RPMI7951 (cell line): ENCODE measurements at regions not wholly inside any gene's neighbourhood (a gene's known extent, or its start where the extent isn't known, plus 50 kb on each side); places are given as distances from the start of the nearest gene placed in this dataset.
"Not testable (repeated sequence)": the region's sequence is repeated elsewhere in the genome, so short reads cannot be mapped to it uniquely, and the experiment has no call there.

ENCODE experiments used
- DNase-seq: peaks from one replicate; pipeline ENCODE4 v3.0.0-alpha.2; 2012; ENCODE audit warnings: low read depth

- DNase-seq = no peak
These were observed 322.7 kb upstream of the SEMA6A start for GRCh38 chr5:116897291-116897690.

DNA sequence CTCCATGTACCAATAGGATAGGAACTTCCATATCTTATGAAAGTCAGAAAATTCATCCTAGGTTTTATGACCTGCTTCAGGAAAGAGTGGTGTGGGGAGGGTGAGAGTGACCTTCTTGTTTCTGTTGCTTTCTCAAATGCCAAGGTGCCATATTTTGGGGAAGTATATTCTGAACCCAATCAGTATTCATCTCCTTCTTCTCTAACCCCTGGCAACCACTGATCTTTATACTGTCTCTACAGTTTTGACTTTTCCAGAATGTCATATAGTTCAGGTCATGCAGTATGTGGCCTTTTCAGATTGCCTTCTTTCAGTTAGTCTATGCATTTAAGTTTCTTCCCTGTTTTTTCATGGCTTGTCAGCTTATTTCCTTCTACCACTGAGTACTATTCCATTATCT, 321.4 kb upstream of the SEMA6A start:
- DNase-seq = no peak

DNA sequence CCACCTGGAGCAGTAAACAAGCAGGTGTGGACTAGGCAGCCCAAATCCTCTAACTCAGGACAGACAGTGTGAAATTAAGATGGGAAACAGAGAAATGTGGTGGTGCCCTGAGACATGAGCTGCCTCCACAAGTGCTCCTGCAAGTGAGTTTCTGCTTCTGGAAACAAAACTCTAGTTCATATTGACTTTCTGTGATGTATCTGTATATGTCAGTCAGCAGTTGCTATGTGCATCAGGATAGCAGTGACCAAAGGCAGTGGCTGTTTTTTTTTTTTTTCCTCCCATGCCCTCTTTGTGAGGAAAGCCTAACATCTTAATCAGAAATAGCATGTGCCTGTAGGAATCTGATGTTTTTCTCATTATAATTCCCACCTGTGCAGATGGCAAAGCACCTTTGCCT, 318.4 kb upstream of the SEMA6A start:
- DNase-seq = no peak

GRCh38 chr5:116887104-116887503, 312.5 kb upstream of the SEMA6A start:
- no peak for DNase-seq

GRCh38 chr5:116885825-116886224, 311.2 kb upstream of the SEMA6A start:
- no peak for DNase-seq

- no peak for DNase-seq
These were observed 309.3 kb upstream of the SEMA6A start for GRCh38 chr5:116883875-116884274.

DNA sequence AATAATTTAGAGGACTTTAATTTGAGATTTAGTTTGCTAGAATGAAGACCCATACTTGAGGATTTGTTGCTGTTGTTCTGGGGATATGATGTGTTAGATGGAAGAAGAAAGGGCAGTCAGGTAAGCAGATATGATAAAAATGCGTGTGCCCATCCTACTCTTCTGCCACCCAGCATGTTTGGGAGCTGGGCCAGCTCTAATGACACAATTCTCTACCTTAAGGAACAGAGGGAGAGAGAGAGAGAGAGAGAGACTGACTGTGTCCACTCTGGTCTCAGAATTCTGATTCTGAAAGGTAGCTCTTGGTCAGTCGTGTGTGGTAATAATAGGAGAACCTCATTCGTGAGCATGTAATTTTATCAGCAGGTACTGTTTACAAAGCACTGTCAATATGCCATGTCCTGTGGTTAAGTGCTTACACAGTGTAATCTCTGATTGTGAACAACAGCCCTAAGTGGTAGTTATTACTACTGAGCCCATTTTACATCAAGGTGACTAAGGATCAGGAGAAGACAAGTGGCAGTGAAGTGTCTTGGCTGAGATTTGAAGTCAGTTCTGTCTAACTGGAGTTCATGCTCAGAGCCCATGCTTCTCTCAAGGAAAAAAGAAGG, 307.4 kb upstream of the SEMA6A start:
- no peak for DNase-seq

GRCh38 chr5:116880601-116881000, 306.0 kb upstream of the SEMA6A start:
- DNase-seq = no peak

GRCh38 chr5:116880150-116880549, 305.5 kb upstream of the SEMA6A start:
- no peak for DNase-seq

DNA sequence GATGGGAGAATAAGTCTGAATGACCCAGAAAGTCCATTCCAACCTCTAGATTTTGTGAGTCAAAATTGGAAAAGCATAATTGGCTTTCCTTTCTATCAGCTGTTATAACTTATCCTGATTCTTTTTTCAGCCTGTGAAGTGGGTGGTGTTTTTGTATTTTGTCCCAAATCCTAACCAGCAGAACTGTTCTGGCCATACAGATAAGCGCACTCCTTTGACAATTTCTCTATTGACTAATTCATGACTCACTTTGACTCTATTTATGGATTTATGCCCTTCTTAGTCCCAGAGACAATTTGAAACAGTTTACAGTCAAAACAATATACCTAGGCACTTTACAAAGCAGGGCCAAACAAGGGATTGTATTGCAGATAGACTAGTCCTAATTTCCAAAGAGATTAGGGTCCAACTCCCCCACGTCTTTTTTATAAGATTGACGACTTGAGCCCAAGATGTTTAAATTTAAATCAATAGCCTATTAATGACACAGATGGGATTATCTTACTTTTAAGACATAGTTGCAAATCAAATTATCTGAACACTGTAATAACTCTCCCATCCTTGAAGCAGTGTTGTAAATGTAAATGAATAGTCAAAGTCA, 301.7 kb upstream of the SEMA6A start:
- no peak for DNase-seq

GRCh38 chr5:116872986-116873385, 298.4 kb upstream of the SEMA6A start:
- DNase-seq = no peak

- DNase-seq = no peak
These were observed 297.9 kb upstream of the SEMA6A start for GRCh38 chr5:116872486-116872885.

DNA sequence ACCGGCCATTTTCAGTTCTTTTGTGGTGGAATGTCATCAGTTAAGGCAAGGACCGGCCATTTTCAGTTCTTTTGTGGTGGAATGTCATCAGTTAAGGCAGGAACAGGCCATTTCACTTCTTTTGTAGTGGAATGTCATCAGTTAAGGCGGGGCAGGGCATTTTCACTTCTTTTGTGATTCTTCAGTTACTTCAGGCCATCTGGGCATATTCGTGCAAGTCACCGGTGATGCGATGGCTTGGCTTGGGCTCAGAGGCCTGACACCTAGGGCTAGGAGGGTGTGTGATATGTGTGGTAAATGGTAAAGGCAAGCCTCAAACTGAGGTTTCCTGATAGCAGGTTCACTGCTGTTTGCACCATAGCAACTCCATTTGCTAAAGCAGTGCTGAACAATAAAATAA, 293.2 kb upstream of the SEMA6A start:
- not testable (repeated sequence) for DNase-seq

GRCh38 chr5:116865651-116866050, 291.0 kb upstream of the SEMA6A start:
- no peak for DNase-seq

GRCh38 chr5:116864838-116865190, 290.2 kb upstream of the SEMA6A start:
- DNase-seq = no peak

DNA sequence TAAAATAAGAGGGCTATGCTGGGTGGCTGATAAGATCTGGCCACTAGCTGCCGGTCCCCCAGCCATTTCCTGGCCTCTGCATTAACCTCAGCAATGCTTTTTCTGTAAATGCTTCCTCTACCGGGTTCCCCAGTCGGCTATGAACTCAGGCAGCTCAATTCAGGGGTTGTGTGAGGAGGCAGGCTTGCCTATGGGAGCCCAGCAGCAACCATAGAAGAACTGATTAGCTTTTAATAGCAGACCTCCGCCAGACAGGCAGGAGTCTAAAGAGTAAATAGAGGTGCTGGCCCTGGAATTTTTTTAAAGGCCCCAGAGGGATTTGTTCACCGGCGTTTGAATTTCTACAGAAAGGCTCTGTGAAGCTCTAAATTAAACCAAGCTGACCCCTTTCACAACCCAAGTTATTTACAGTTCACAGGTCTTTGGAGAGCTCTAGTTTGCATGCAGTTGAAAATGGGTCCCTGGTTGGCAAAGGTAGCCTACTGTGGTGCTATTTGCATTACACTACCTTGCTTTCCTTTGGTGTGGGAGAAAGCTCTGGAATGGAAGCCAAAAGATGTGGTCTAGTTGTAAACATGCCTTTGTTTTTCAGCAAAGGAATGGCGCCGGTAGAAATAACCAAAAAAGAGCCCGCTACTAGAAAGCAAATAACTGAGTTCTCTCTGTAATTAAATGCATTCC, 289.7 kb upstream of the SEMA6A start:
- DNase-seq = no peak

DNA sequence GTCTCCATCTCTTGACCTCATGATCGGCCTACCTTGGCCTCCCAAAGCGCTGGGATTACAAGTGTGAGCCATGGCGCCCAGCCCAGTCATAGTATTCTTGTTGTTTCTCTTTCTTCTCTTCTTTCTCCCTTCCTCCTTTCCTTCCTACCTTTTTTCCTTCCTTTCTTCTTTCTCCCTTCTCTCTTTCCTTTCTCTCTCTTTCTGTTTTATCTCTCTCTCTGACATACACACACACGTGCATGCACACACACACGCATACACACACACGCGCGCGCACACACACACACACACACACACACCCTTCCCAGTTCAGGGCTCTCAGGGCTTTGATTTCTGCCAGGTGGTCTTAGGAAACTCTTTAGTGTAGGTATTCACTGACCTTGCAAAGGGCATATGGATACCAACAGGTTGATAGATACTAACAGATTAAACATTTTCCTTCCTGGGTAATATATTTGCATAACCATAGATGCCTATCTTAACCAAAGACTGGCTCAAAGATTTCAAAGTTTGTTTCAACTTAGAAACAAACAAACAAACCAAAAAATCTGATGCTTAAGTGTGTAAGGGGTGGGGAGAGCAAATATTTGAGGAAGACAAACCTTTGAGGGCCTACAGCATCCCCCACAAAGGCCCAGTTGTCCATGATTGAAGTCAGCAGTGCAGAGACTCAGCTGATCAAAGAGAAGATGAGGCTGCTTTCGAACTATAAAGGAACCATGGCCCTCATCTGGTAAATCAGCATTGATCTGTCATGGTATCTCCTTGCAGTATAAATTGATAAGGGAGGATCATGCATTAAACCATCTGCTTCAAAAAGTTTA, 288.2 kb upstream of the SEMA6A start:
- DNase-seq = no peak

- no peak for DNase-seq
These were observed 287.0 kb upstream of the SEMA6A start for GRCh38 chr5:116861666-116862065.

- no peak for DNase-seq
These were observed 286.5 kb upstream of the SEMA6A start for GRCh38 chr5:116861097-116861496.

DNA sequence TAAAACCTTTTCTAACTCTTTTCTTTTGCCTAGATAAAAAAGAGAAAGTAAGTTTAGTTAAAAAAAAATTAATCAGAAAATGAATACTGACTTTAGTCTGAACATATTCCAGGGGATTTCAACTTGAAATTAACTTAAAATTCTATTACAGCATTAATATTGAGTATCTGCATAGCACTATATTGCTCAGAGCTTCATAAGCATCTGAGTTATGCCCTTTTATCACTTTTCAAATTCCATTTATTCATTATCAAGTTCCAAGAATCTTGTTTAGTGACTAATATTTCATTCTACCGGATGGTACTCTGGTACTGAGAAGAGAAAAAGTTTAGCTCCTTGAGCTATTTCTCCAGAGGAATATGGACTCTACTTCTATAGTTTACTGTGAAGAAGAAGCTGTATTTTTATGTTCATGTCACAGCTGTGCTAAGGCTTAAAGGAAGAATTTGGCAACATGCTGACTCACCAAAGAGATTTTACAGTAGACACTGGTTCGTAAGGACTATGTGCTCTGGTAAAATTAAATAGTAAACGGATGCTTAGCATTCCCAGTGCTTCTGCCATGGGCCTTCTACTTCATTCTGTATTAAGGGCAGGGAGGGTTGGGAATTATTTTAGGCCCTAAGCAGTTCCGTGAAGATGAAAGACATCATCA, 285.2 kb upstream of the SEMA6A start:
- DNase-seq = no peak

GRCh38 chr5:116858705-116859333, 284.2 kb upstream of the SEMA6A start:
- no peak for DNase-seq

GRCh38 chr5:116858020-116858419, 283.4 kb upstream of the SEMA6A start:
- DNase-seq = not testable (repeated sequence)
